ENCODE measurements at regions not wholly inside any gene's neighbourhood (a gene's known extent, or its start where the extent isn't known, plus 50 kb on each side); places are given as distances from the start of the nearest gene placed in this dataset.

DNA sequence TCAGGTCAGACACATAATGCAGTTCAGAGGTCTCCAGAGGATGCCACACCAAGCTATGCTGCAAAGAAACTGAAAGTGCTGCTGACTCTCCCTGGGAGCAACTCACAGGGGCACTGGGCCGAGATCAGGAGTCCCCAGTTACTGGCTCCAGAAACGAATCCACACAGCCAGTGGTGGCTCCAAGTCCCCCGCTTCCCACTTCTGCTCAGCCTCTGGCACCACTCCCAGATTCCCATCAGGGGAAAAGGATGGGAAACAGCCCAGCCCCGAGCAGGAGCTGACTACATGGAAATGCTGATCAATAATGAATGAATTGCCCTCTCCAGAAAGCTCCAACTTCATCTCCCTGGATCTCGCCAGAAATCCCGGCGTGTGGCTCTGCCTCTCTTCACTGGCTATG is 62.3 kb upstream of the CDH5 start:
- no peak overlapping the region for H3K4me3 ChIP-seq (ENCODE audit: low read depth, low read length)
- no peak for DNase-seq (ENCODE audit: low read depth)
- TF ChIP-seq, protein P1, sequence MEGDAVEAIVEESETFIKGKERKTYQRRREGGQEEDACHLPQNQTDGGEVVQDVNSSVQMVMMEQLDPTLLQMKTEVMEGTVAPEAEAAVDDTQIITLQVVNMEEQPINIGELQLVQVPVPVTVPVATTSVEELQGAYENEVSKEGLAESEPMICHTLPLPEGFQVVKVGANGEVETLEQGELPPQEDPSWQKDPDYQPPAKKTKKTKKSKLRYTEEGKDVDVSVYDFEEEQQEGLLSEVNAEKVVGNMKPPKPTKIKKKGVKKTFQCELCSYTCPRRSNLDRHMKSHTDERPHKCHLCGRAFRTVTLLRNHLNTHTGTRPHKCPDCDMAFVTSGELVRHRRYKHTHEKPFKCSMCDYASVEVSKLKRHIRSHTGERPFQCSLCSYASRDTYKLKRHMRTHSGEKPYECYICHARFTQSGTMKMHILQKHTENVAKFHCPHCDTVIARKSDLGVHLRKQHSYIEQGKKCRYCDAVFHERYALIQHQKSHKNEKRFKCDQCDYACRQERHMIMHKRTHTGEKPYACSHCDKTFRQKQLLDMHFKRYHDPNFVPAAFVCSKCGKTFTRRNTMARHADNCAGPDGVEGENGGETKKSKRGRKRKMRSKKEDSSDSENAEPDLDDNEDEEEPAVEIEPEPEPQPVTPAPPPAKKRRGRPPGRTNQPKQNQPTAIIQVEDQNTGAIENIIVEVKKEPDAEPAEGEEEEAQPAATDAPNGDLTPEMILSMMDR (IDR thresholded peaks at IDR 0.05; ENCODE audit: insufficient read depth, low read depth, low read length, missing control alignments) = no peak

DNA sequence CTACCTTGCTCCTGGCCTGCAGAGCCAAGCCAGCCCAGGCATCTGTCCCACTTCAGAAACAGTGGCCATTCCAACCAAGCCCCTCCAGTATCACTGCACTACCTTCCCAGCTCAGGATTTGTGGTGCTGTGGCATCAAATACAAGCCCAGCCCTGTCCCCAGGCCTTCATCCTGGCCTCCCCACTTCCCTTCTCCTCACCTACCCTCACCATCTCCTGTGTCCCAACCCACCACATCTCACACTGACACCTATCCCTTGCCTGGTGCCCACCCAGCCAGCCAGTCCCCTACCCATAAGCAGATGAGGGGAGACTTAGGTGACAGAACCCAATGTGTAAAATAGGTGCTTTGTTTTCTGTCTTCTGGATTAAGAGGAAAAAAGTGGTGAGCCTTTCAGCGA is 66.0 kb upstream of the CDH5 start:
- H3K4me3 ChIP-seq (ENCODE audit: low read depth, low read length) = no peak overlapping the region
- TF ChIP-seq, protein P1 (IDR thresholded peaks at IDR 0.05; ENCODE audit: insufficient read depth, low read depth, low read length, missing control alignments) = no peak
- DNase-seq (ENCODE audit: low read depth) = no peak

DNA sequence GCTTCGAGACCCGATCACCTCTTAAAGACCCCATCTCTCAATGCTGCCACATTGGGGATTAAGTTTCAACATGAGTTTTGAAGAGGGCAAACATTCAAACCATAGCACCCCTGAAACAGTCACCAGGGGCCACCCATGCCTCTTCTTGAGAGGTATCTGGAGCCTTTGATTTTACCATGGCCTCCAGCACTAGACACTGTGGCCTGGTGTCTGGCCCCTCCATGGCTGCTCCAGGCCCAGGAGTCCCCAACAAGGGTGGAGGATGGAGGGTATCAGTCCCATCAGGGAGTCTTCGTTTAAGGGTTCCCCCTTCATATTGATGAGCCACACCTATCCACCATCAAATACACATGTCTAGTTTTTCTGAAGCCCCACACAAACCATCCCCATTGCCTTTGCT is 66.5 kb upstream of the CDH5 start:
- DNase-seq (ENCODE audit: low read depth) = no peak
- no peak overlapping the region for H3K4me3 ChIP-seq (ENCODE audit: low read depth, low read length)
- TF ChIP-seq, protein P1 (IDR thresholded peaks at IDR 0.05; ENCODE audit: insufficient read depth, low read depth, low read length, missing control alignments) = no peak

DNA sequence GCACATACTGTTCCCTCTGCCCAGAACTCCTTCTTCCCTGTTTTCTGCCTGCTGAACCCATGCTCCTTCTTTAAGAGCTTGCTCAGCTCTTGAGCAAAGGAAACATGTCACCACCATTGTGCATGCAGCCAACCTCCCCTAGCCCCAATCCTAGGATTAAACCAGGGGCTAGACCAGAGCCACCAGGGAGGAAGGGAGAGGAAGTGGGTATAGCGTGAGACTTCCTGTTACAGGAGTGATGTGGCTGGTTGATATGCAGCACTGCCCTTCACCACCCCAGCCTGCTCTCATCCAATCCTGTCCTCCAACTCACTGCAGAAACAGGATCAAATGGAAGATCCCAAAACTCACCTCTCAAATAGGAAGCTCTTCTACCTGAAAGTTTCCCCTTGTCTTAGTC is 67.1 kb upstream of the CDH5 start:
- TF ChIP-seq, protein P1 (IDR thresholded peaks at IDR 0.05; ENCODE audit: insufficient read depth, low read depth, low read length, missing control alignments) = no peak
- no peak for DNase-seq (ENCODE audit: low read depth)
- no peak overlapping the region for H3K4me3 ChIP-seq (ENCODE audit: low read depth, low read length)

DNA sequence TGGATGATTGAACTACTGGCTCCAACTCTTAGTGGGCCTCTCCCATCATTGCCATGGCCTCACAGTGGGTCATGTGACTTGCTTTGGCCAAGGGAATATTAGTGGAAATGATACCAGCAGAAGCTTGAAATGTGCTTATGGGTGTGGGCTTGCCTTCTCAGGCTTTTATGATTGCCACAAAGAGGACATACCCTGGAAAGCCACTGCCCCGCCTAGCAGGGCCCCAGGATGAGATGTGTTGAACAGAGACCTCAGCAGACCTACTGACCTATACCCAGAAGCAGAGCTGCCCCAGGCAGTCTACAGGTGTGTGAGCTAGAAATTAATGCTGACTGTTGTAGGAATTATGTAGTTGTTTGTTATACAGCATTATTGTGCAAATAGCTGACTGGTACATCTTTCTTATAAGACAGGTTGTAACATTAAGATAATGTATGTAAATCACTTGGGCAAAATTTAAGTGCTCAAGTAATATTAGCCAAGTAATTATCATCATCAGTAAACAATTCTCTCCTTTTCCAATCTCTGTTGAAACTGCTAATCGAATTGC is 67.8 kb upstream of the CDH5 start:
- TF ChIP-seq, protein P1 (IDR thresholded peaks at IDR 0.05; ENCODE audit: insufficient read depth, low read depth, low read length, missing control alignments) = no peak

DNA sequence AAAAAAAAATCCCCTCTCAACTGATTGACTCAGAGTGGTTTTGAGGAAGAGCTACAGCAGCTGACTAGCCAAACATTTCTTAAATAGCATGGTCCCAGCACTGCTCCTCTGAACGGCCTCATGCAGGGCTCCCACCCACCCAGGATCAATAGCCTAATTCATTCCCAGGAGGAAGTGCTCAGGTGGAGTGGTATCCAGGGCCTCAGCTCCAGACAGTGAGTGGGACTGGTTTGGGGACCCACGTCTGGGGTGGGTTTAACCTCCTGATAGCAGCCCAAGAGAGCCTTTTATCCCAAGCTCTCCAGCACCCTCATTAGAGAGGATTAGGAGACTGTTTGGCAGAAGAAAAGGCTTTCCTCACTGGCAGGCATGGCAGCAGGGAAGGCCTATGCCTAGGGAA is 68.5 kb upstream of the CDH5 start:
- TF ChIP-seq, protein P1 (IDR thresholded peaks at IDR 0.05; ENCODE audit: insufficient read depth, low read depth, low read length, missing control alignments) = no peak
- no peak for DNase-seq (ENCODE audit: low read depth)
- H3K4me3 ChIP-seq (ENCODE audit: low read depth, low read length) = no peak overlapping the region

More for the DNA sequence above, 67.8 kb upstream of the CDH5 start:
- no peak overlapping the region for H3K4me3 ChIP-seq (ENCODE audit: low read depth, low read length)
- no peak for DNase-seq (ENCODE audit: low read depth)

DNA sequence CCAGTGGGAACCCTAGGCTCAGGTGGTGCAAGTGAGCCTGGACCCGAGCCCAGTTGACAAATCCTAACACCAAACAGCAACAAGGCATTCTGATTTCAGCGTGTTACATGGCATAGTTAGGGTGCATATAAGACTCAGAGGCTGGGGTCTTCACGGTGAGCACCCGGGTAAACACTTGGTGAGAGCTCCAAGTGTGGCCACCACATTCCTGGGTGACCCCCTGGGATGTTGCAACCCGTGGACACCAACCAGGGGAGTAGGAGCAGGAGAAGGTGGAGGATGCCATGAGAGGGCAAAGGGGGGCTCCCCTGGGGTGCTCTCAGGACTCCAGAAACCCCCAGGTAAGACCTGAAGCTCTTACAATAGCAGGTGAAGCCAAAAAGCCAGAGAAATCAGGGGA is 69.9 kb upstream of the CDH5 start:
- DNase-seq (ENCODE audit: low read depth) = no peak
- TF ChIP-seq, protein P1 (IDR thresholded peaks at IDR 0.05; ENCODE audit: insufficient read depth, low read depth, low read length, missing control alignments) = no peak

More for the DNA sequence above, 69.9 kb upstream of the CDH5 start:
- no peak overlapping the region for H3K4me3 ChIP-seq (ENCODE audit: low read depth, low read length)
